ENCODE measurements at regions not wholly inside any gene's neighbourhood (a gene's known extent, or its start where the extent isn't known, plus 50 kb on each side); places are given as distances from the start of the nearest gene placed in this dataset.

DNA sequence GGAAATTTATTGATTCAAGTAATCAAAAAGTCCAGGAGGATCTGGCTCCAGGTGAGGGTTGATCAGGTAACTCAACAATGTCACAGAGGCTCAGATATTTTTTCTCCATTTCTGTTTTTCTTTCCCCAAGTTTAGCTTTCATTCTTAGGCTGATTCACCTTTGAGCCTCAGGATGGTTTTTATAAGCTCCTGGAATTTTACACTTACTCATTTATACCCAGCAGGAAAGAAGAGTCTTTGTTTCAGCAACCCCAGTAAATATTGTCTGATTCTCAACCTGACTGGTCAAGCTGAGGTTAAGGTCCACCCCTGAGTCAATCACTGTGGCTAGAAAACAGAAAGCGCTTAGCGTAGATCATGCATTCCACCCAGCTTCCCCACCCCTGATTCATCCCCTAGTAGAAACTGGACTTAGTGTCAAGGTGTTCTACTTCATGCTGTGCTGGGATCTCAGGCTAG, 500.6 kb downstream of the KIF4B start:
- TF ChIP-seq, protein P1, sequence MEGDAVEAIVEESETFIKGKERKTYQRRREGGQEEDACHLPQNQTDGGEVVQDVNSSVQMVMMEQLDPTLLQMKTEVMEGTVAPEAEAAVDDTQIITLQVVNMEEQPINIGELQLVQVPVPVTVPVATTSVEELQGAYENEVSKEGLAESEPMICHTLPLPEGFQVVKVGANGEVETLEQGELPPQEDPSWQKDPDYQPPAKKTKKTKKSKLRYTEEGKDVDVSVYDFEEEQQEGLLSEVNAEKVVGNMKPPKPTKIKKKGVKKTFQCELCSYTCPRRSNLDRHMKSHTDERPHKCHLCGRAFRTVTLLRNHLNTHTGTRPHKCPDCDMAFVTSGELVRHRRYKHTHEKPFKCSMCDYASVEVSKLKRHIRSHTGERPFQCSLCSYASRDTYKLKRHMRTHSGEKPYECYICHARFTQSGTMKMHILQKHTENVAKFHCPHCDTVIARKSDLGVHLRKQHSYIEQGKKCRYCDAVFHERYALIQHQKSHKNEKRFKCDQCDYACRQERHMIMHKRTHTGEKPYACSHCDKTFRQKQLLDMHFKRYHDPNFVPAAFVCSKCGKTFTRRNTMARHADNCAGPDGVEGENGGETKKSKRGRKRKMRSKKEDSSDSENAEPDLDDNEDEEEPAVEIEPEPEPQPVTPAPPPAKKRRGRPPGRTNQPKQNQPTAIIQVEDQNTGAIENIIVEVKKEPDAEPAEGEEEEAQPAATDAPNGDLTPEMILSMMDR (conservative IDR thresholded peaks at IDR 0.05), result no peak
- TF ChIP-seq EZH2 (IDR thresholded peaks at IDR 0.05; ENCODE audit: low read depth), result no peak

All from PC-9 (cell line).